A673 (cell line): ENCODE measurements at regions not wholly inside any gene's neighbourhood (a gene's known extent, or its start where the extent isn't known, plus 50 kb on each side); places are given as distances from the start of the nearest gene placed in this dataset.

Experiments used
- BruUV-seq: library from RNA; stranded (reverse); fragments of 400-500 nt; replicated peaks from 2 replicates; lab custom pipeline; 2021; lab: Mats Ljungman, UMichigan
- CTCF ChIA-PET: fragments of 300-600 bp; sonication (Branson Sonifier 250); formaldehyde crosslinking; loops from one replicate; lab custom pipeline; 2022; ENCODE audit warnings: antibody characterized with exemption; lab: Charles Lee
- POLR2A ChIA-PET: fragments of 300-600 bp; sonication (Branson Sonifier 250); formaldehyde crosslinking; loops from one replicate; lab custom pipeline; 2022; ENCODE audit warnings: antibody characterized with exemption; ENCODE audit not compliant: low non-redundant PET; lab: Charles Lee
- DNase-seq: peaks from one replicate; pipeline ENCODE4 v3.0.0-alpha.2; 2015; ENCODE audit warnings: low spot score
- H3K27ac ChIP-seq: fragments of 200-600 bp; sonication (generic); 2 replicates; pipeline ENCODE4 v1.5.1; 2016; ENCODE audit warnings: mixed run types, low read depth, mild to moderate bottlenecking, mixed read lengths, antibody characterized with exemption, low read length; ENCODE audit not compliant: poor library complexity, severe bottlenecking
- H3K27me3 ChIP-seq: fragments of 200-600 bp; sonication (generic); replicated peaks from 2 replicates; pipeline ENCODE4 v1.6.1; 2017; ENCODE audit warnings: mixed run types, low read depth, mild to moderate bottlenecking, mixed read lengths, antibody characterized with exemption, low read length; ENCODE audit not compliant: insufficient read depth, poor library complexity
- H3K36me3 ChIP-seq: fragments of 200-600 bp; sonication (generic); 2 replicates; pipeline ENCODE4 v1.6.1; 2016; ENCODE audit warnings: mixed run types, mild to moderate bottlenecking, mixed read lengths, antibody characterized with exemption, low read length; ENCODE audit not compliant: insufficient read depth, poor library complexity, severe bottlenecking
- H3K4me1 ChIP-seq: fragments of 200-600 bp; sonication (generic); 2 replicates; pipeline ENCODE4 v1.6.1; 2017; ENCODE audit warnings: mixed run types, mild to moderate bottlenecking, mixed read lengths, antibody characterized with exemption, low read length; ENCODE audit not compliant: insufficient read depth, poor library complexity, severe bottlenecking
- H3K4me3 ChIP-seq: fragments of 200-600 bp; sonication (generic); 2 replicates; pipeline ENCODE4 v1.5.1; 2016; ENCODE audit warnings: low read depth, mixed run types, mild to moderate bottlenecking, mixed read lengths, low read length; ENCODE audit not compliant: poor library complexity, severe bottlenecking
- H3K9me3 ChIP-seq: fragments of 200-600 bp; sonication (generic); 2 replicates; pipeline ENCODE4 v1.6.1; 2016; ENCODE audit warnings: mixed run types, low read depth, mild to moderate bottlenecking, mixed read lengths, antibody characterized with exemption, low read length; ENCODE audit not compliant: poor library complexity, severe bottlenecking
- EZH2 ChIP-seq: fragments of 200-600 bp; sonication (generic); IDR thresholded peaks from 2 replicates; pipeline ENCODE4 v1.6.1; 2017; ENCODE audit warnings: borderline replicate concordance, low read depth, mild to moderate bottlenecking, mixed read lengths, antibody characterized with exemption, low read length; ENCODE audit not compliant: poor library complexity, severe bottlenecking
- intact Hi-C: fragments of 100-400 bp; cut with micrococcal nuclease; formaldehyde crosslinking; loops from one replicate; pipeline ENCODE4 v1.10.0; 2022; ENCODE audit not compliant: unreplicated experiment
- TF ChIP-seq, protein P1 (sequence below): fragments of 300-800, 200-600 bp; sonication (generic); conservative IDR thresholded peaks from 2 replicates; pipeline ENCODE4 v1.5.1; 2017; ENCODE audit warnings: low read depth, mild to moderate bottlenecking, antibody characterized with exemption, low read length, moderate library complexity, mixed read lengths

DNA sequence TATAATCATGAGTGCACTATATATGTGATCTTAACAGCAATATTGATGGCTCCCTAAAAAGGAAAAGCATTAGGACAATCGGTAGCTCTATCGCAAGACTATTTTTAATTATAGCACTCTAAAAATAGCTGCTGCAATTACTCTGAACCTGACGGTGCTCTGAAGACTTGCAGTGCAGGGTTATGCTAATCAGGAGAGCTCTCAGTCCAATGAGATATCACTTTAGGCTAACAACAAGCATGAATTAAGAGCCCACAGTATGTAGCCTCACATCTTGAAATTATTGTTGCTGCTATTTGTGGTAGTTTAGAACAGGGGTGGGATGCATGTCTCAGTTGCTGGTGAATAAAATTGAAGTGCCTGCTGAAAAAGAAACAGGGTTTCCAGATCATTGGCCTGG is 515.8 kb upstream of the AKR1E2 start:
- no peak overlapping the region for H3K27ac ChIP-seq
- no peak for TF ChIP-seq EZH2
- TF ChIP-seq, protein P1, sequence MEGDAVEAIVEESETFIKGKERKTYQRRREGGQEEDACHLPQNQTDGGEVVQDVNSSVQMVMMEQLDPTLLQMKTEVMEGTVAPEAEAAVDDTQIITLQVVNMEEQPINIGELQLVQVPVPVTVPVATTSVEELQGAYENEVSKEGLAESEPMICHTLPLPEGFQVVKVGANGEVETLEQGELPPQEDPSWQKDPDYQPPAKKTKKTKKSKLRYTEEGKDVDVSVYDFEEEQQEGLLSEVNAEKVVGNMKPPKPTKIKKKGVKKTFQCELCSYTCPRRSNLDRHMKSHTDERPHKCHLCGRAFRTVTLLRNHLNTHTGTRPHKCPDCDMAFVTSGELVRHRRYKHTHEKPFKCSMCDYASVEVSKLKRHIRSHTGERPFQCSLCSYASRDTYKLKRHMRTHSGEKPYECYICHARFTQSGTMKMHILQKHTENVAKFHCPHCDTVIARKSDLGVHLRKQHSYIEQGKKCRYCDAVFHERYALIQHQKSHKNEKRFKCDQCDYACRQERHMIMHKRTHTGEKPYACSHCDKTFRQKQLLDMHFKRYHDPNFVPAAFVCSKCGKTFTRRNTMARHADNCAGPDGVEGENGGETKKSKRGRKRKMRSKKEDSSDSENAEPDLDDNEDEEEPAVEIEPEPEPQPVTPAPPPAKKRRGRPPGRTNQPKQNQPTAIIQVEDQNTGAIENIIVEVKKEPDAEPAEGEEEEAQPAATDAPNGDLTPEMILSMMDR: no peak
- no peak for DNase-seq
- POLR2A ChIA-PET: no interaction called here
- H3K4me1 ChIP-seq: no peaks in the 10 kb centered on the region
- BruUV-seq: no TSS peak
- H3K4me3 ChIP-seq: no peak overlapping the region
- H3K36me3 ChIP-seq: no peaks in the 10 kb centered on the region
- intact Hi-C loops: no loop called here
- CTCF ChIA-PET: no interaction called here
- H3K9me3 ChIP-seq: no peaks in the 10 kb centered on the region
- H3K27me3 ChIP-seq: peaks cover 5% of the 10 kb centered on the region

DNA sequence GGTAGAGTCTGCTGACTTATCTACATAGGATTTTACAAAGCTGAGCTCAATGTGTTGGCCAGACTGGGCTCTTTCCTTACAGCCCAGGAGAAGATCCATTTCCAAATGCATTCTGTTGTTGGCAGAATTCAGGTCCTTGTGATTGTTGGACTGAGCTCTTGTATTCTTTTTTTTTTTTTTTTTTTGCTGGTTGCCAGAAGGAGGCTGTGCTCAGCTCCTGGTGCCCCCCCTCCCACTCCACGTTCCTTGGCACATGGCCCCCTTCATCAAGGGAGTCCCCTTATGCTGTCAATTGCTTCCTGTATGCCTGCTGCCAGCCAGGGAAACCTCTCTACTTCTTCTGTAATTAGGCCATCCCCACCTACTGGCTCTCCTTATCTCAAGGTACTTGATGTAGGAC is 518.1 kb upstream of the AKR1E2 start:
- H3K36me3 ChIP-seq: no peaks in the 10 kb centered on the region
- intact Hi-C loops: no loop called here
- DNase-seq: no peak
- TF ChIP-seq, protein P1: no peak
- TF ChIP-seq EZH2: no peak
- H3K9me3 ChIP-seq: no peaks in the 10 kb centered on the region
- ChIA-PET POLR2A (interaction anchor here (0.7 kb wide), 1 partner anchor 24 kb away, joined by 10 read pairs; no protein-coding TSS in a partner anchor), CTCF (no interaction called here)
- H3K27me3 ChIP-seq: peaks cover 12% of the 10 kb centered on the region
- H3K4me1 ChIP-seq: no peaks in the 10 kb centered on the region
- H3K27ac ChIP-seq: no peak overlapping the region
- no TSS peak for BruUV-seq
- no peak overlapping the region for H3K4me3 ChIP-seq

DNA sequence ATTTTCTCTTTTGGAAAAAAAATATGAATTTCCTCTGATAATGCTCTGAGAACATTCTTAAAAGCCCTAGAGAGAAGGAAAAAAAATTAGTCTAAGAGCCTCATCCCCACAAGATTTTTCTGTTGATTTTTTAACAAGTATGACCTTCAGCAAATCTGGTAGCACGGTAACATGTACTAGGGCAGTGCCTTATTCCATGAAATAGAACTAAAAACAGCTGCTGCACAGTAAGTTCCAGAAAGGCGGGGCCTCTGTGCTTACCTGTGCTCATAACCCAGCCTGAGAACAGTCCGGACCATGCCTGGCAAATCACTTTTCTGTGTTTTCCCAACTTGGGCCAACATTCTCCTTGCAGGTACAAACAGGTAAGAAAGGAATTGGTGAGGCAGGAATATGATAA is 519.1 kb upstream of the AKR1E2 start:
- CTCF ChIA-PET: no interaction called here
- no peak for DNase-seq
- Histone ChIP-seq H3K9me3 (no peaks in the 10 kb centered on the region), H3K4me1 (no peaks in the 10 kb centered on the region), H3K4me3 (no peak overlapping the region), H3K27me3 (peaks cover 12% of the 10 kb centered on the region), H3K36me3 (no peaks in the 10 kb centered on the region), H3K27ac (no peak overlapping the region)
- POLR2A ChIA-PET: interaction anchor here (0.7 kb wide), 1 partner anchor 30 kb away, joined by 4 read pairs; no protein-coding TSS in a partner anchor
- TF ChIP-seq, protein P1: no peak
- TF ChIP-seq EZH2: no peak
- no TSS peak for BruUV-seq
- intact Hi-C loops: no loop called here
